RWPE1 (cell line): ENCODE measurements at regions not wholly inside any gene's neighbourhood (a gene's known extent, or its start where the extent isn't known, plus 50 kb on each side); places are given as distances from the start of the nearest gene placed in this dataset.

Source experiments
- CTCF ChIA-PET: fragments of 350-600 bp; sonication (Branson Sonifier 250); formaldehyde crosslinking; extraction: SDS; loops from one replicate; lab custom pipeline; 2021; lab: Yijun Ruan, JAX
- POLR2A ChIA-PET: fragments of 400-600 bp; formaldehyde crosslinking; extraction: SDS; loops from one replicate; lab custom pipeline; 2020; ENCODE audit warnings: antibody characterized with exemption; ENCODE audit not compliant: low non-redundant PET; lab: Yijun Ruan, JAX
- DNase-seq: peaks from one replicate; pipeline ENCODE4 v3.0.0; 2012; ENCODE audit warnings: low spot score
- H3K27ac ChIP-seq: fragments of 450-650 bp; 2 replicates; pipeline ENCODE4 v1.5.1; 2017
- TF ChIP-seq, protein P1 (sequence below): fragments of 450-650 bp; conservative IDR thresholded peaks from 2 replicates; pipeline ENCODE4 v1.5.1; 2017; ENCODE audit warnings: low read depth, mild to moderate bottlenecking

DNA sequence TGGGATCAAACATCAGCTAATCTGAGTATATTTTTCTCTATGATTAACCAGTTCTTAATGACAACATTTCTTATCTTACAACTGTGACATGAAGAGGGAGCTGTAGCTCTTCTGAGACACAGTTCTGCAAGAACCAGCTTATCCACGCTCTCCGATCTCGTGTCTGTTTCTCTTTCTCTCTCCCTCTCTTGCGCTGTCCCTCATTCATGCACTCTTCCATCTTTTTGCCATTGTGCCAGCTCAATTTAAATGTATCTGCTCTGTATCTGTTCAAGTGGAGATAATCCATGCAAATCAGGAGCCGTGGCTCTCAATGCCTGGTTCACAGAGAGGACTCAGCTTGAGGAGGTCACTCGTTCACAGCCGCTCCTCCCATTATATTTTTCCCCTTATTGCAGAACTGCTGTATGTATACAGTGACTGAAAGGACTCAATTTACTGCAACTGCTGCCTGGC is 494.7 kb upstream of the ADGRL2 start:
- TF ChIP-seq, protein P1, sequence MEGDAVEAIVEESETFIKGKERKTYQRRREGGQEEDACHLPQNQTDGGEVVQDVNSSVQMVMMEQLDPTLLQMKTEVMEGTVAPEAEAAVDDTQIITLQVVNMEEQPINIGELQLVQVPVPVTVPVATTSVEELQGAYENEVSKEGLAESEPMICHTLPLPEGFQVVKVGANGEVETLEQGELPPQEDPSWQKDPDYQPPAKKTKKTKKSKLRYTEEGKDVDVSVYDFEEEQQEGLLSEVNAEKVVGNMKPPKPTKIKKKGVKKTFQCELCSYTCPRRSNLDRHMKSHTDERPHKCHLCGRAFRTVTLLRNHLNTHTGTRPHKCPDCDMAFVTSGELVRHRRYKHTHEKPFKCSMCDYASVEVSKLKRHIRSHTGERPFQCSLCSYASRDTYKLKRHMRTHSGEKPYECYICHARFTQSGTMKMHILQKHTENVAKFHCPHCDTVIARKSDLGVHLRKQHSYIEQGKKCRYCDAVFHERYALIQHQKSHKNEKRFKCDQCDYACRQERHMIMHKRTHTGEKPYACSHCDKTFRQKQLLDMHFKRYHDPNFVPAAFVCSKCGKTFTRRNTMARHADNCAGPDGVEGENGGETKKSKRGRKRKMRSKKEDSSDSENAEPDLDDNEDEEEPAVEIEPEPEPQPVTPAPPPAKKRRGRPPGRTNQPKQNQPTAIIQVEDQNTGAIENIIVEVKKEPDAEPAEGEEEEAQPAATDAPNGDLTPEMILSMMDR: no peak
- no peak for DNase-seq
- CTCF ChIA-PET: interaction anchor here (0.5 to 0.7 kb wide), 3 partner anchors 554 to 1819 kb away, joined by 3 to 4 read pairs (median 3); no protein-coding TSS in a partner anchor
- no peak overlapping the region for H3K27ac ChIP-seq
- POLR2A ChIA-PET: no interaction called here

- TF ChIP-seq, protein P1: no peak
- POLR2A ChIA-PET: no interaction called here
These were observed 496.5 kb upstream of the ADGRL2 start for GRCh38 chr1:81304187-81304586.

DNA sequence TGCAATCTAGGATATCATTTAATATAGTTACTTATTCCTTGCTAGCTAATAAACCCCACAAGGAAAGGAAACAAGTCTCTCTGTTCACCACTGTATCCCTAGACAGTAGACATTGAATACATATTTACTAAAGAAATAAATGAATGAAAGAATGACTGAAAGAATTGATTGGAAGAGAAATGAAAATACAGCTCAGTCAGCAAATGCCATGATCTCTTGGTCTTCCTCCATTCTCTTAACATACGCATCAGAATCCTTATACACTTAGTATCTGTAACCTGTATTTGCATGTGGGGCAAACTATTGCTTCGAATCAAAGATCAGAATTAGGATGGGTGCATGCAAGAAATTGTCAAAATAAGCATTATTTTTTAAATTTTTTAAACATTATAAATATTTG is 500.8 kb upstream of the ADGRL2 start:
- POLR2A ChIA-PET: no interaction called here
- DNase-seq: no peak
- H3K27ac ChIP-seq: no peak overlapping the region
- CTCF ChIA-PET: no interaction called here
- TF ChIP-seq, protein P1: no peak

More at GRCh38 chr1:81304187-81304586, 496.5 kb upstream of the ADGRL2 start:
- peak; percentile 70 for DNase-seq
- CTCF ChIA-PET: no interaction called here
- no peak overlapping the region for H3K27ac ChIP-seq

DNA sequence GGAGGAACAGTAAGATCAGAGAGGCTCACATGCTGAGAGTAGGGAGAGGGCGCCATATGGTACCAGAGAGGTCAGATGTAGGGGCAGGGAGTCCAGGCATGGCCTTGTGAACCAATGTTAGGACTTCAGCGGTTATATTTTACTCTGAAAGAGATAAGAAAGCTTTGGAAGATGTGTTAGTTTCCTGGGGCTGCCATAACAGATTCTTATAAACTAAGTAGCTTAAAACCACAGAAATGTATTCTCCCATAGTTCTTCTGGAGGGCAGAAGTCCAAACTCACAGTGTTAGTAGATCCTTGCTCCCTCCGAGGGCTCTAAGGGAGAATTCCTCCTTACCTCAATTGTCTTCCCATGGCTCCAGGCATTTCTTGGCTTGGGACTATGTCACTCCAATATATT is 502.5 kb upstream of the ADGRL2 start:
- ChIA-PET POLR2A (no interaction called here), CTCF (no interaction called here)
- DNase-seq: no peak
- TF ChIP-seq, protein P1: no peak
- no peak overlapping the region for H3K27ac ChIP-seq

GRCh38 chr1:81296601-81297000 is 504.1 kb upstream of the ADGRL2 start:
- DNase-seq: no peak
- TF ChIP-seq, protein P1: no peak
- ChIA-PET CTCF (no interaction called here), POLR2A (no interaction called here)
- no peak overlapping the region for H3K27ac ChIP-seq

- CTCF ChIA-PET: no interaction called here
- POLR2A ChIA-PET: no interaction called here
- TF ChIP-seq, protein P1: no peak
These were observed 510.4 kb upstream of the ADGRL2 start for GRCh38 chr1:81290326-81290725.

More at GRCh38 chr1:81290326-81290725, 510.4 kb upstream of the ADGRL2 start:
- no peak for DNase-seq
- H3K27ac ChIP-seq: no peak overlapping the region
